Heart right ventricle (tissue), 16 donors: ENCODE measurements at regions not wholly inside any gene's neighbourhood (a gene's known extent, or its start where the extent isn't known, plus 50 kb on each side); places are given as distances from the start of the nearest gene placed in this dataset.

ENCODE experiments used
- ATAC-seq, 8 donors: fragments of 200-7000 bp; cut with Tn5 transposase; one replicate each; pipeline ENCODE4 v1.9.1; 2020; ENCODE audit warnings: mild to moderate bottlenecking in 8 of 8, moderate library complexity in 8 of 8, moderate number of reproducible peaks in 1 of 8
- DNase-seq, 2 donors: peaks; one replicate each; pipeline ENCODE4 v3.0.0-alpha.2; 2020
- H3K27ac ChIP-seq, 10 donors: fragments of 200-600 bp; sonication (generic) in 2 of 10; one replicate each; pipeline versions ENCODE4 v1.5.0 to v1.8.0; 2020 to 2022; ENCODE audit warnings: mild to moderate bottlenecking in 3 of 10
- H3K27me3 ChIP-seq, 7 donors: fragments of 200-600 bp; one replicate each; pipeline ENCODE4 v1.8.0; 2021 to 2022; ENCODE audit warnings: mild to moderate bottlenecking in 2 of 7
- H3K36me3 ChIP-seq, 9 donors: fragments of 200-600 bp; sonication (generic) in 1 of 9; one replicate each; pipeline versions ENCODE4 v1.5.0 to v1.8.0; 2020 to 2022; ENCODE audit warnings: mild to moderate bottlenecking in 2 of 9
- H3K4me1 ChIP-seq, 9 donors: fragments of 200-600 bp; sonication (generic) in 1 of 9; one replicate each; pipeline versions ENCODE4 v1.5.0 to v1.8.0; 2020 to 2022; ENCODE audit warnings: mild to moderate bottlenecking in 4 of 9
- H3K4me3 ChIP-seq, 10 donors: fragments of 200-600 bp; sonication (generic) in 2 of 10; one replicate each; pipeline versions ENCODE4 v1.5.0 to v1.8.0; 2020 to 2022; ENCODE audit warnings: mild to moderate bottlenecking in 7 of 10, moderate library complexity in 2 of 10
- H3K9me3 ChIP-seq, 11 donors: fragments of 200-600 bp in 10 of 11; sonication (generic) in 2 of 11; one replicate each; pipeline versions ENCODE4 v1.5.0 to v1.8.0; 2013 to 2022; ENCODE audit warnings: mild to moderate bottlenecking in 2 of 11, control low read depth in 1 of 11, moderate library complexity in 1 of 11
- WGBS, 2 donors: extraction: QIAGEN DNeasy Blood & Tissue Kit; methylation state at CpG; one replicate each; pipeline ENCODE4 v1.1.7; 2013; ENCODE audit warnings: inconsistent platforms in 1 of 2; 5-methylcytosine and 5-hydroxymethylcytosine counted together
- intact Hi-C, 10 donors: fragments of 100-400 bp; cut with DNase I; formaldehyde crosslinking; loops; one replicate each; pipeline versions ENCODE4 v1.11.1 to v1.14.2; 2022
- TF ChIP-seq, protein P1 (sequence below), 9 donors: fragments of 200-600 bp; sonication (generic) in 2 of 9; IDR thresholded peaks; one replicate each; pipeline versions ENCODE4 v1.5.0 to v1.8.0; 2021 to 2022; ENCODE audit warnings: antibody characterized with exemption in 9 of 9, mild to moderate bottlenecking in 5 of 9, moderate library complexity in 1 of 9
- donor health status: Arrhythmogenic right ventricular cardiomyopathy.
- donor health status: ischemic (EF 13 %, LVEDD 7.1; RV severe dilation, severe dysfunction).
- donor health status: healthy with polysubstance abuse.
- donor health status: DM: no; HTN: yes; CAD: no.
- donor health status: DM: no; HTN: no; CAD: no.
- donor health status: ischemic (EF 25% LVEDD 6.9; RV normal size, moderate dysfunction).
- donor health status: ischemic (EF 25% LVEDD 5.7; RV mildly dilated, moderate dysfunction).
- donor health status: healthy.
- donor health status: DM: yes; HTN: yes; CAD: no.
- donor health status: Ischemic cardiomyopathy.
- donor health status: ischemic (EF 35%, LVEDD 5.7; RV mildly dilated, moderate dysfunction).
- donor health status: nonischemic (EF 11% LVEDD 7.7; RV severe dilation, severe dysfunction).
- donor health status: DM: yes; HTN: yes; CAD: no.
- donor health status: PGD.
- donor health status: ischemic (EF 29% LVEDD 5.4; RV normal size, mild dysfunction).
- donor health status: nonischemic (EF 23%, LVEDD 6.1; RV moderate dilation, normal function).

DNA sequence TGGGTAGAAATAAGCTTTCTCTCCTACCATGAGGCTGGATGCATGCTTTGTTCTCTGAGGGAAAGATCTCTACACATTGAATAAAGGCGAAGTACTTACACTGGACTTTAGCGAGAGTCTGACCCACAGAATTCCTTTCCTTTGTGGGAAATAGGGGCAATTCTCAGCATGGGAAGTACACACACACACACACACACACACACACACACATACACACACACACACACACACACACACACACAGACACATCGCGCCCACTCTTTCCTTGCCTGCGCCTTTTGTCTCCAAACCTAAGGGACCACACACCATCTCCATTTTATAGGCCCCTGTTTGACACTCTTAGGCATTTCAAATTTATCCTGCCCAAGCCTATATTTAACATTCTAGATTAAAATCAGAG, 83.8 kb downstream of the LUZP4 start:
- 92 to 97% methylated on average over 5 of the region's 5 CpGs for WGBS, 2 donors
- intact Hi-C loops: no loop called here
- DNase-seq: no peak

DNA sequence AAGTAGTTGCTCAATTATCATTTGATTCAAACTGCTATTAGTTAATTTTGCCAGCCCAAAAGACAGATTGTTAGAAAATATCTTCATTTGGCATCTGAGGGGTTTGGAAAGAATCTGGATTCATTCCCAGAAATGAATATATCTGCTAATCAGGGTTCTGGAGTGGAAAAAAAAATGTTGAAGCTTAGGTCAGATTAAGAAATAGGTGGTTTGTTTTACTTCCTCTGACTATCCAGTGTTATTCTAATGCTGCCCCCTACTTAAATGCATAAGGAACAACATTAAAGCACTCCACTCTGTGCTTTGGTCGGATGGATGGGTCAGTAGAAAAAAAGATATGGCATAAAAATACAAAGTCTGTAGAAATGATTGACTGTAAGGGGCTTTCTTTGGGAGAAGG, 89.0 kb downstream of the LUZP4 start:
- DNase-seq (no peak), ATAC-seq (no peak)
- Histone ChIP-seq H3K9me3 (peaks cover 0 to 10% (median 0%) of the 10 kb centered on the region in 11 donors), H3K36me3 (no peaks in the 10 kb centered on the region), H3K27ac (no peak overlapping the region), H3K27me3 (peaks cover 0 to 45% (median 0%) of the 10 kb centered on the region in 7 donors), H3K4me1 (no peaks in the 10 kb centered on the region), H3K4me3 (no peak overlapping the region)
- TF ChIP-seq, protein P1, sequence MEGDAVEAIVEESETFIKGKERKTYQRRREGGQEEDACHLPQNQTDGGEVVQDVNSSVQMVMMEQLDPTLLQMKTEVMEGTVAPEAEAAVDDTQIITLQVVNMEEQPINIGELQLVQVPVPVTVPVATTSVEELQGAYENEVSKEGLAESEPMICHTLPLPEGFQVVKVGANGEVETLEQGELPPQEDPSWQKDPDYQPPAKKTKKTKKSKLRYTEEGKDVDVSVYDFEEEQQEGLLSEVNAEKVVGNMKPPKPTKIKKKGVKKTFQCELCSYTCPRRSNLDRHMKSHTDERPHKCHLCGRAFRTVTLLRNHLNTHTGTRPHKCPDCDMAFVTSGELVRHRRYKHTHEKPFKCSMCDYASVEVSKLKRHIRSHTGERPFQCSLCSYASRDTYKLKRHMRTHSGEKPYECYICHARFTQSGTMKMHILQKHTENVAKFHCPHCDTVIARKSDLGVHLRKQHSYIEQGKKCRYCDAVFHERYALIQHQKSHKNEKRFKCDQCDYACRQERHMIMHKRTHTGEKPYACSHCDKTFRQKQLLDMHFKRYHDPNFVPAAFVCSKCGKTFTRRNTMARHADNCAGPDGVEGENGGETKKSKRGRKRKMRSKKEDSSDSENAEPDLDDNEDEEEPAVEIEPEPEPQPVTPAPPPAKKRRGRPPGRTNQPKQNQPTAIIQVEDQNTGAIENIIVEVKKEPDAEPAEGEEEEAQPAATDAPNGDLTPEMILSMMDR (IDR thresholded peaks at IDR 0.05): no peak
- 70 to 75% methylated on average over 1 of the region's 1 CpG for WGBS, 2 donors
- intact Hi-C loops: no loop called here

More for the DNA sequence above, 83.8 kb downstream of the LUZP4 start:
- Histone ChIP-seq H3K4me3 (no peak overlapping the region), H3K9me3 (peaks cover 0 to 10% (median 0%) of the 10 kb centered on the region in 11 donors), H3K36me3 (no peaks in the 10 kb centered on the region), H3K27ac (no peak overlapping the region), H3K4me1 (peaks cover 0 to 12% (median 0%) of the 10 kb centered on the region in 9 donors), H3K27me3 (peaks cover 0 to 58% (median 0%) of the 10 kb centered on the region in 7 donors)
- TF ChIP-seq, protein P1 (IDR thresholded peaks at IDR 0.05): no peak
- ATAC-seq: no peak

- TF ChIP-seq, protein P1 (IDR thresholded peaks at IDR 0.05): no peak
- Histone ChIP-seq H3K4me1 (no peaks in the 10 kb centered on the region), H3K27ac (no peak overlapping the region), H3K27me3 (peaks cover 0 to 39% (median 0%) of the 10 kb centered on the region in 7 donors), H3K9me3 (no peaks in the 10 kb centered on the region), H3K36me3 (no peaks in the 10 kb centered on the region), H3K4me3 (no peak overlapping the region)
- DNase-seq: no peak
- no peak for ATAC-seq
- intact Hi-C loops: no loop called here
- WGBS, 2 donors: 93 to 100% methylated on average over 2 of the region's 2 CpGs
Measured at GRCh38 chrX:115387327-115387726, 97.8 kb downstream of the LUZP4 start.

DNA sequence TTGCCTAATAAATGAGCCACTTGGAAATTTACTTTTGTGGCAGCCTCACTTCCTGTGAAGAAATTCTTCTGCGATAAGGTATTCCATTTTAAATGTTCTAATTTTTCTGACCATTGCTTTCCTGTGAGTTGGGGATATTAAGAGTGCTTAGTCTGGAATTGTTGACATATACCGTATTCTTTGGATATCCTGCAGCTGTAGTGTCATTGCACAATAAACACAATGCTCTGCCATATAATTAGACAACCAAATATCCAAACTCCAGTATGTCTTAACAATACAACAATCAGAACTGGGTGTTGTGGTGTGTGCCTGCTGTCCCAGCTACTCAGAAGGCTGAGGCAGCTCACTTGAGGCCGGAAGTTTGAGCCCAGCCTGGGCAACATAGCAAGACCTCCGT, 99.4 kb downstream of the LUZP4 start:
- no peaks in the 10 kb centered on the region for H3K4me1 ChIP-seq
- intact Hi-C loops: no loop called here
- H3K4me3 ChIP-seq: no peak overlapping the region
- DNase-seq (no peak), ATAC-seq (no peak)
- WGBS, 2 donors: 64 to 70% methylated on average over 4 of the region's 4 CpGs
- no peaks in the 10 kb centered on the region for H3K36me3 ChIP-seq
- TF ChIP-seq, protein P1 (IDR thresholded peaks at IDR 0.05): no peak
- peaks cover 0 to 28% (median 0%) of the 10 kb centered on the region in 7 donors for H3K27me3 ChIP-seq
- no peaks in the 10 kb centered on the region for H3K9me3 ChIP-seq
- no peak overlapping the region for H3K27ac ChIP-seq
